DOHH2 (cell line): ENCODE measurements at regions not wholly inside any gene's neighbourhood (a gene's known extent, or its start where the extent isn't known, plus 50 kb on each side); places are given as distances from the start of the nearest gene placed in this dataset.

Experiments
- EZH2phosphoT487 ChIP-seq: fragments of 200-600 bp; sonication (generic); IDR thresholded peaks from 2 replicates; pipeline ENCODE4 v1.6.1; 2017; ENCODE audit warnings: borderline replicate concordance, mild to moderate bottlenecking, antibody characterized with exemption, low read length, moderate library complexity, mixed read lengths
- TF ChIP-seq, protein P1 (sequence below): fragments of 200-600 bp; sonication (generic); IDR thresholded peaks from one replicate; pipeline ENCODE4 v1.5.1; 2014; ENCODE audit warnings: antibody characterized with exemption, mild to moderate bottlenecking, low read depth, low read length; ENCODE audit not compliant: poor library complexity, severe bottlenecking

DNA sequence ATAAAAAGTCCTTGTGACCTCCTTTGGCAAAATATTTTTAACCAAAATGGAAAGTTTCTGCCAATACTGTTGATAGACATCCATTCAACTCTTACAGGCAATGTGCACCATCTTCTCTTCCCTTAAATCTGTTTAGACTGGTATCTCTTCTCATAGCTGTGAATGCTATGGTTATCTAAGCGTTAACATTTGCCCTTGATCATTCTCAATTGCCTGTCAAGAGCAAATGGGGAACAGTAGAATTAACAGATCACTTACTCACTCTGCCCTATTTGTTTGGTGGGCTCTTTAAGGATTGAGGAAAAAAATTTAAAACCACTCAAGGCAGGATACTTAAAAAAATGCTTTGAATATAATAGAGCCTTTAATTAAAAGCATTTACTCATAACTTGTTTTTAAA is 808.4 kb downstream of the NXPH1 start:
- TF ChIP-seq, protein P1, sequence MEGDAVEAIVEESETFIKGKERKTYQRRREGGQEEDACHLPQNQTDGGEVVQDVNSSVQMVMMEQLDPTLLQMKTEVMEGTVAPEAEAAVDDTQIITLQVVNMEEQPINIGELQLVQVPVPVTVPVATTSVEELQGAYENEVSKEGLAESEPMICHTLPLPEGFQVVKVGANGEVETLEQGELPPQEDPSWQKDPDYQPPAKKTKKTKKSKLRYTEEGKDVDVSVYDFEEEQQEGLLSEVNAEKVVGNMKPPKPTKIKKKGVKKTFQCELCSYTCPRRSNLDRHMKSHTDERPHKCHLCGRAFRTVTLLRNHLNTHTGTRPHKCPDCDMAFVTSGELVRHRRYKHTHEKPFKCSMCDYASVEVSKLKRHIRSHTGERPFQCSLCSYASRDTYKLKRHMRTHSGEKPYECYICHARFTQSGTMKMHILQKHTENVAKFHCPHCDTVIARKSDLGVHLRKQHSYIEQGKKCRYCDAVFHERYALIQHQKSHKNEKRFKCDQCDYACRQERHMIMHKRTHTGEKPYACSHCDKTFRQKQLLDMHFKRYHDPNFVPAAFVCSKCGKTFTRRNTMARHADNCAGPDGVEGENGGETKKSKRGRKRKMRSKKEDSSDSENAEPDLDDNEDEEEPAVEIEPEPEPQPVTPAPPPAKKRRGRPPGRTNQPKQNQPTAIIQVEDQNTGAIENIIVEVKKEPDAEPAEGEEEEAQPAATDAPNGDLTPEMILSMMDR, result no peak
- TF ChIP-seq EZH2phosphoT487, result no peak
